ENCODE measurements at regions not wholly inside any gene's neighbourhood (a gene's known extent, or its start where the extent isn't known, plus 50 kb on each side); places are given as distances from the start of the nearest gene placed in this dataset.

DNA sequence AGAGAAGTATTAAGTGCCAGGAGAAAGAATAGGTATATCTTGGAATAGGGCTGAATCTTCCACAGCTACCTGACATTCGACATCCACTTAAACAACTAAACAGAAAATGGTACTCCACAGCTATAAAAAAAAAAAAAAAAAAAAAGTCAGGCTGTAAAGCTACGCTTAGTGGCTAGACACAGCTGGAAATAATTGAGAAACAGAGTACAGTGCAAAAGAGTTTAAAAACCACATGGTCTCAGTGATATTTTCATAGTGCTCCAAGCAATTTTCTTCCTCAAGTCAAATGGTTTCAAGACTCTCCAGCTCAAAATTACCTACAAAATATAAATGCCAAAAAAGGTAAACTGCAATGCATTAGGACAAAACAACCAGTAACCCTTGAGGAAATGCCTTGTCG, 607.1 kb downstream of the KCNJ2 start:
- Mint-ChIP-seq H3K36me3 (ENCODE audit: low read depth) (no peaks in the 10 kb centered on the region), H3K27ac (no peak overlapping the region), H3K4me1 (no peaks in the 10 kb centered on the region), H3K4me3 (no peak overlapping the region), H3K27me3 (no peaks in the 10 kb centered on the region), H3K9me3 (peaks cover 4% of the 10 kb centered on the region)
- ATAC-seq (no peak), DNase-seq (no peak)

DNA sequence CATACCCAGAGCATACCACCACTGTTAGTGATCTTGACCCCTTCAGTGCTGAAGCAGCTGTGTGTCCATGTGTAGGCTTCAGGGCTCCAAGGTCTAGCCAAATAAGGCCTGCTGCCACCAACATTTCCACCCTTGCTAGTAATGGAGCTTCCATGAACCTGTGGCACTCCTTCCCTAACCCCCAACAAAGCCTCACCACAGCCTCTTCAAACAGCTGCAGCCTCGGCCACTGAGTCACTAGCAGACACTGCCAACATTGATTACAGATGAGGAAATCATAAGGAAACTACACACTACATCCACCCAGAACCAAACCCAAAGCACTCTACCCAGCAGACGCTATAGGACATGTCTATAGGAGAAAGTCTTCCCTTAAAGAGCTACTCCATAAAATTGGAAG, 610.7 kb downstream of the KCNJ2 start:
- no peak for ATAC-seq
- no peaks in the 10 kb centered on the region for H3K4me1 Mint-ChIP-seq
- no peaks in the 10 kb centered on the region for H3K27me3 Mint-ChIP-seq
- DNase-seq: no peak
- no peak overlapping the region for H3K27ac Mint-ChIP-seq
- no peaks in the 10 kb centered on the region for H3K36me3 Mint-ChIP-seq (ENCODE audit: low read depth)
- peaks cover 6% of the 10 kb centered on the region for H3K9me3 Mint-ChIP-seq
- no peak overlapping the region for H3K4me3 Mint-ChIP-seq

GRCh38 chr17:70786081-70786480, 616.7 kb downstream of the KCNJ2 start:
- ATAC-seq (no peak), DNase-seq (no peak)
- no peak overlapping the region for H3K27ac Mint-ChIP-seq
- H3K36me3 Mint-ChIP-seq (ENCODE audit: low read depth): no peaks in the 10 kb centered on the region
- peaks cover 15% of the 10 kb centered on the region for H3K9me3 Mint-ChIP-seq
- H3K4me3 Mint-ChIP-seq: no peak overlapping the region
- H3K4me1 Mint-ChIP-seq: no peaks in the 10 kb centered on the region
- H3K27me3 Mint-ChIP-seq: no peaks in the 10 kb centered on the region

DNA sequence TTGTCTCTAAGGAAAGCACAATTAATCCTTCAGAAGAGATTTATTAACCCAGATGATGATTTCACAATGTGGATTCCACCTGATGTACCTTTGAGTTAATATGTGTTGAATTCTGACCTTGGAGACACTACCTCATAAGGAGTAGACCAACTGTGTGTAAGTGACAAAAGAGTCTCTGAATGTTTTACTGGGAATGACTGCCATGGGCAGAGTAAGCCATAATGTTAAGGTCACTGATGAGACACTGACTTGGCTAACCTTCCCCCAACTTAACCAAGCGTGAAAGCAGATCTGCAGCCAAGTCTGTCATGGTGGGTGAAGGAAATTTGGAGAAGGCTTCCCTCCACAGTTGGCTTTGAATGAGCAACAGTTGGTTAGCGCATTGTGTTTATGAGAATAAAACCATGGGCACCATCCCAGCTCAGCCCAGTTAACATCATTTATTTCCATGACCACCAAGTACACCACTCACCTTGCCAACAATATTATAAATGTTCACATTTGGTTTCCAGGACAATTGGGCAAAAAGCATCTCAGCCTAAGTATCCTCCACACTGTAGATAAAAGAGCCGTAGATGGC, 618.5 kb downstream of the KCNJ2 start:
- Mint-ChIP-seq H3K27ac (no peak overlapping the region), H3K4me3 (no peak overlapping the region), H3K9me3 (peaks cover 14% of the 10 kb centered on the region), H3K27me3 (no peaks in the 10 kb centered on the region), H3K4me1 (no peaks in the 10 kb centered on the region), H3K36me3 (ENCODE audit: low read depth) (no peaks in the 10 kb centered on the region)
- ATAC-seq (no peak), DNase-seq (no peak)

DNA sequence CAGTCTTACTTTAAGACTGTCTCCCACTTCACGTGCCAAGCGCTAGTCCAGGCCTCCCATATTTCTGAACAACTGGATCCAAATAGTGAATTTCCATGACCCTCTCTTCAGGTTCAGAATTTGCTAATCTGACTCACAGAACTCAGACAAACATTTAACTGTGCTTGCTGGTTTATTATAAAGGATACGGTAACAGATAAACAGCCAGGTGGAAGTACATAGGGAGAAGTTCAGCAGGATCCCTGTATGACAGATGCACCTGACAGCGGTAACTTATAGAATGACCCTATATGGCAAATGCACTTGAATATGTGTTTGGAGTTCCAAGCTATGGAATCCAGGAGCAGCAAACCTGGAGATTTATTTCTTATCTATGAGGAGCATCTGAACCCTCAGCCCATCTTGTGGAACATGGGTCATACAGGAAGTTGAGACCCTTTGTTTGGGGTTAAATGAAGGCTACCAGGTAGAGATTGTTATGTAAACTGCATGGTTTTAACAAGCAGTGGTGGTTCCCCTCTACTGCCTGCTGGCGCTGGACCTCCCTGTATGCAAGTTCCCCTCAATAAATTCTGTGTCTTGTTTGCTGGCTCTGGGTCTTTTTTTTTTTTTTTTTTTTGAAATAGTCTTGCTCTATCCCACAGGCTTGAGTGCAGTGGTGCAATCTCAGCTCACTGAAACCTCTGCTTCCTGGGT, 622.6 kb downstream of the KCNJ2 start:
- DNase-seq (no peak), ATAC-seq (no peak)
- H3K27me3 Mint-ChIP-seq: peaks cover 2% of the 10 kb centered on the region
- H3K4me3 Mint-ChIP-seq: no peak overlapping the region
- no peak overlapping the region for H3K27ac Mint-ChIP-seq
- H3K9me3 Mint-ChIP-seq: peaks cover 4% of the 10 kb centered on the region
- no peaks in the 10 kb centered on the region for H3K36me3 Mint-ChIP-seq (ENCODE audit: low read depth)
- no peaks in the 10 kb centered on the region for H3K4me1 Mint-ChIP-seq

- H3K27ac Mint-ChIP-seq: no peak overlapping the region
- no peak overlapping the region for H3K4me3 Mint-ChIP-seq
- H3K4me1 Mint-ChIP-seq: no peaks in the 10 kb centered on the region
- H3K36me3 Mint-ChIP-seq (ENCODE audit: low read depth): peaks cover 1% of the 10 kb centered on the region
- peaks cover 6% of the 10 kb centered on the region for H3K9me3 Mint-ChIP-seq
- no peak for DNase-seq
- H3K27me3 Mint-ChIP-seq: peaks cover 2% of the 10 kb centered on the region
- no peak for ATAC-seq
Measured at GRCh38 chr17:70794738-70795137, 625.4 kb downstream of the KCNJ2 start.

- Mint-ChIP-seq H3K9me3 (peaks cover 6% of the 10 kb centered on the region), H3K27ac (no peak overlapping the region), H3K4me1 (no peaks in the 10 kb centered on the region), H3K27me3 (peaks cover 2% of the 10 kb centered on the region), H3K4me3 (no peak overlapping the region), H3K36me3 (ENCODE audit: low read depth) (peaks cover 1% of the 10 kb centered on the region)
- no peak for DNase-seq
- no peak for ATAC-seq
Measured at GRCh38 chr17:70795620-70796019, 626.3 kb downstream of the KCNJ2 start.

DNA sequence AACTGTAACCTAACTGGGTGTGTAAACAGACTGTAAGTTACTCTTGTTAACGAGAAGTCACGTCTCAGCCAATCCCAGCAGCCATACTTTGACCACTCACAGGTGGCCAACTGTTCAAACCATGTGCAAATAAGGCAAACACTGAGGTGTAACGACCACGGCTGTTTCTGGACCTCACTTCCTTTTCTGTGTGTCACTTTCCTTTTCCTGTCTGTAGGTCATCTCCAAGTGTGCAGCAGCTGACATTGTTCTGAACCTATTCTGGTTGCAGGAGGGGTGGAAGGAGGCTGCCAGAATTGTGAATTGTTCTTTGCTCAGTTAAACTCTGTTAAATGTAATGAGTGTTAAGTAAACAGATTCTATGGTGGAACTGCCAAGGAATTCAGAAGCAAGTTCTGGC, 627.4 kb downstream of the KCNJ2 start:
- peaks cover 2% of the 10 kb centered on the region for H3K27me3 Mint-ChIP-seq
- no peak for ATAC-seq
- no peak for DNase-seq
- no peak overlapping the region for H3K27ac Mint-ChIP-seq
- no peak overlapping the region for H3K4me3 Mint-ChIP-seq
- H3K36me3 Mint-ChIP-seq (ENCODE audit: low read depth): peaks cover 1% of the 10 kb centered on the region
- no peaks in the 10 kb centered on the region for H3K4me1 Mint-ChIP-seq
- peaks cover 11% of the 10 kb centered on the region for H3K9me3 Mint-ChIP-seq

GRCh38 chr17:70797166-70797565, 627.8 kb downstream of the KCNJ2 start:
- peaks cover 1% of the 10 kb centered on the region for H3K36me3 Mint-ChIP-seq (ENCODE audit: low read depth)
- no peaks in the 10 kb centered on the region for H3K4me1 Mint-ChIP-seq
- DNase-seq (no peak), ATAC-seq (no peak)
- H3K4me3 Mint-ChIP-seq: no peak overlapping the region
- H3K27ac Mint-ChIP-seq: no peak overlapping the region
- H3K27me3 Mint-ChIP-seq: peaks cover 2% of the 10 kb centered on the region
- peaks cover 12% of the 10 kb centered on the region for H3K9me3 Mint-ChIP-seq

GRCh38 chr17:70804161-70804560, 634.8 kb downstream of the KCNJ2 start:
- ATAC-seq (no peak), DNase-seq (no peak)
- peaks cover 17% of the 10 kb centered on the region for H3K9me3 Mint-ChIP-seq
- no peaks in the 10 kb centered on the region for H3K36me3 Mint-ChIP-seq (ENCODE audit: low read depth)
- no peaks in the 10 kb centered on the region for H3K4me1 Mint-ChIP-seq
- H3K27ac Mint-ChIP-seq: no peak overlapping the region
- H3K27me3 Mint-ChIP-seq: peaks cover 2% of the 10 kb centered on the region
- no peak overlapping the region for H3K4me3 Mint-ChIP-seq

GRCh38 chr17:70808596-70808995, 639.3 kb downstream of the KCNJ2 start:
- Mint-ChIP-seq H3K4me1 (no peaks in the 10 kb centered on the region), H3K27me3 (peaks cover 6% of the 10 kb centered on the region), H3K4me3 (no peak overlapping the region), H3K27ac (no peak overlapping the region), H3K36me3 (ENCODE audit: low read depth) (no peaks in the 10 kb centered on the region), H3K9me3 (peaks cover 5% of the 10 kb centered on the region)
- DNase-seq (no peak), ATAC-seq (no peak)

GRCh38 chr17:70810609-70811008, 641.3 kb downstream of the KCNJ2 start:
- H3K4me1 Mint-ChIP-seq: no peaks in the 10 kb centered on the region
- DNase-seq (no peak), ATAC-seq (no peak)
- peaks cover 4% of the 10 kb centered on the region for H3K27me3 Mint-ChIP-seq
- no peaks in the 10 kb centered on the region for H3K36me3 Mint-ChIP-seq (ENCODE audit: low read depth)
- no peaks in the 10 kb centered on the region for H3K9me3 Mint-ChIP-seq
- no peak overlapping the region for H3K27ac Mint-ChIP-seq
- H3K4me3 Mint-ChIP-seq: no peak overlapping the region

GRCh38 chr17:70813355-70813930, 644.1 kb downstream of the KCNJ2 start:
- Mint-ChIP-seq H3K27me3 (peaks cover 4% of the 10 kb centered on the region), H3K4me1 (no peaks in the 10 kb centered on the region), H3K27ac (no peak overlapping the region), H3K9me3 (no peaks in the 10 kb centered on the region), H3K36me3 (ENCODE audit: low read depth) (no peaks in the 10 kb centered on the region), H3K4me3 (no peak overlapping the region)
- ATAC-seq: no peak
- DNase-seq: no peak

DNA sequence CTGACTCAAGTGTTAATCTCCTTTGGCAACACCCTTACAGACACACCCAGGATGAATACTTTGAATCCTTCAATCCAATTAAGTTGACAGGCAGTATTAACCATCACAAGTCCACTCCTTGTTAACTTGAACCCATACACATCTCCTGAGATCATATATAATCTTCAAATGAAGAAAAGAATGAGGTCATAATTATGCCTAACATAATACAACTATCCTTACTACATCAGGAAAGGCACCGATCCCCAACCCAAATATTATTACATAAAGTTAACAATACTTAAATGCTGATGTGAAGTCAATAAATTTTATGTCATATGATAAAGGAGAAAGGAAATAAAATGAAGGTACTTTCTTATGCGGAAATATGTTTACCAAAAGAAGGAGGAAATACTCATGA, 649.9 kb downstream of the KCNJ2 start:
- Mint-ChIP-seq H3K27ac (no peak overlapping the region), H3K4me1 (no peaks in the 10 kb centered on the region), H3K4me3 (no peak overlapping the region), H3K36me3 (ENCODE audit: low read depth) (no peaks in the 10 kb centered on the region), H3K27me3 (no peaks in the 10 kb centered on the region), H3K9me3 (peaks cover 25% of the 10 kb centered on the region)
- DNase-seq (no peak), ATAC-seq (no peak)

GRCh38 chr17:70820276-70820675, 650.9 kb downstream of the KCNJ2 start:
- ATAC-seq (no peak), DNase-seq (no peak)
- Mint-ChIP-seq H3K27ac (no peak overlapping the region), H3K36me3 (ENCODE audit: low read depth) (no peaks in the 10 kb centered on the region), H3K4me3 (no peak overlapping the region), H3K9me3 (peaks cover 25% of the 10 kb centered on the region), H3K4me1 (no peaks in the 10 kb centered on the region), H3K27me3 (no peaks in the 10 kb centered on the region)

Data from activated naive CD8-positive, alpha-beta T cell treated with anti-CD3 and anti-CD28 coated beads, Interleukin-2, amount 50 U/mL, for 24 hours (primary cell).